ENCODE measurements at regions not wholly inside any gene's neighbourhood (a gene's known extent, or its start where the extent isn't known, plus 50 kb on each side); places are given as distances from the start of the nearest gene placed in this dataset.

DNA sequence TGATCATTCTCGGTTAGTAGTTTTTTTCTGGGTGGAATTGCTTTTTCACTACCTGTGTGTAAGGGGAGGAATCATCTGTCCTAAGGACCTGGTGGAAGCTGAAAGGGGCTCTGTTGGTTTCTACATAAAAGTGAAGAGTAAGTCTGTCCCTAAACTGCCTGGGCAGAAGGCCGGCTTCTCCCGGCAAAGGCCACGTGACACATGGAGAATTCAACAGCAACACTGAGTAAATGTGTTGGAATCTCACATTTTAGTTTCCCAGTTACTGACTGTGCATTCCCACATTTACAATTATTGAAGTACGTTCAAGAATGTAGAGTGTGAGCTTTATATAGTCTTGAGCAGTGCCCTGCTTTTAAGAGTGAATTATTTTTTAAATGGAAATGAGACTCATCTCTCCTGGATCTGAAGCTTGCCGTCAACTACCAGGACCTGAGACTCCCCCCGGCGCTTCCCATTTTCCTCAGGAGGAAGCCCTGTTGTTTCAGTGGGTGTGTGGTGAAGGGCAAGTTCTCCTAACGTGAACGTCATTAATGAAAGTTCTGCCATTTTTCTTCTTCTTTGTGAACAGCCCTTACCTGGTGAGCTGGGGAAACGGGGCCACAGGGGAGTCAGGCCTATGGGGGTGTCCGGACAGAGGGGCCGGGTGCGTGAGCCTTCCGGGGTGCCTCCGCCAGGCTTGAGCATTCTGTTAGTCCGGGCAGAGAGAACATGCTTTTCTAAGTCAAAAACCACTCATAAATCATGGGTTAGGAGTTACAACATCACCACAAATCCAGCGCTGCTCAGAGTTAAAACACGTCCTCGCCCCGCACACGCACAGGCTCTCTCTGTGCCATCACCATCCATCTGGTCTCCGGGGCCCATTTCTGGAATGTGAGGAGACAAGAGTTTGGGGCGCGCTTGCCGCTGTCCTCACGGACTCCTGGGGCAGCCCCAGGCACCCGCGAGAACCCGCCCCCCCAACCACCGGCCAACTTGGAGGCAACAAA, 56.6 kb upstream of the SMOC2 start:
- no peak for DNase-seq

DNA sequence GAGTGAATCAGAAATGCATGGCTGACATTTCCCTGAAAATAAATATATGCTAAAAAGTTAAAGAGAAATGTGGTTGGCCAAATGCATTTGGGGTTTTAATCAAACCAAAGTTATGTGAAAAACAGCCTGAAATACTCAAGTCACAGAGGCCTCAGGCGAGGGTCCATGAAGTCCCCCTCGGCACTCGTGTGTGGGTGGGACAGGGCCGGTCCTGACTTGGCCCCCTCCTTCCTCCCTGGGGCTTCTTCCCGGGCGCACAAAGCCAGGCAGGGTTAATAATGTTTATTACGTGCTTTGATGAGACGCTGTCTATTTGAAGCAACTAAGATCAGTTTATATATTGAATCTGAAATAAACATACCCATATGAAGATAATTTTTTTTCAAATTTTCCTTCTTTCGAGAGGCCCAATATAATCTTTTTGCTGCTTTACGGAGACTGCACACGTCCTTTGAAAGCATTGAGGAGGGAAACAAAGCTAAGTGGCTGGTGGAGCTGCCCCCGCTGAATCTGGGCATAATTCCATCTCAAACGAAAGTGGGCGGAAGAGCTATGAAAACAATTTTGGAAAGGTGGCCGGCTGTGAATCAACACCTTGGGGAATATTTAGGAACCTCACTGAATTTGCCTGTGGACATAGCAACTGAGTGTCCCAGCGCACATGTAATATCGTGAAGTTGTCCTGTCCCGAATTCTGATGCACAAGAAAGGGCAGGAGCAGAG, 55.8 kb upstream of the SMOC2 start:
- DNase-seq: no peak

DNA sequence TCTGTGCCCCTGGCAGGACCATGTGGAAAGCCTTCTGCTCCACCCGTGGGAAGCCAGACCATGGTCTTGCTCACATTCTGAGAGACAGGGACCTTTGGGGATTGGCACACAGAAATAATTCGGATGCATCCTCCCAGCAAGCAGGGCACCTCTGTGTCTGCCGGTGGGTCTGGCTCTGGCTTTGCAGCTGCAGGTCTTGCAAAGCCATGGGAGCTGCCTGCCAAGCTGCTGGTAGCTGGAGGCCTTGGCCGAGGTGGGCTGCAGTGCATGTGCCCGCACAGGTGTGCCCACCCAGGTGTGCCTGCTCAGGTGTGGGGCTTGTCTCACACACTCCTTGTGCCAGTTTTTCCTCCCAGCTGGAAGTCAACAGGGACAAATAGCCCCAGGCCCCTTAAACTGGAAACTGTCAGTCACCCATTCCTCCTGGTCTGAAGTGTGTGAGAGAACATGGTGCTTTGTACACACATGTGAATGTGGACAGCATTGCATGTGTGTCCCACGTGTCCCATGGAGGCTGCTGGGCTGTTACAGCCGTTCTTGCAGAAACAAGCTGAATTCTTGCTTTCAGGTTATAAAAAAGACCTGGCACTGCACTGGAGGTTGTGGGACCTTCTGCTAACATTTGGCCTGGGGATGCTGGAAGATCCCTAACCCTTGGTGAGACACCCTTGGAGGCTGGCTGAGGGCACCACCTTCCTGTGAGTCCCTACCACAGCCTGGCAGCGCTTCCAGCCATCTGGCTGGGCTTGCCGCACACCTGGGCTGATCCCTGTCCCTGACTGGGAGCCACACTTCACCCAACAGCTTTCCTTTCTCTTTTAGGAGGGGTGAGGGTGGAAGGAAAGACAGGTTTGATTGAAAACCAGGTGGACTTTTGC, 54.9 kb upstream of the SMOC2 start:
- DNase-seq: no peak

DNA sequence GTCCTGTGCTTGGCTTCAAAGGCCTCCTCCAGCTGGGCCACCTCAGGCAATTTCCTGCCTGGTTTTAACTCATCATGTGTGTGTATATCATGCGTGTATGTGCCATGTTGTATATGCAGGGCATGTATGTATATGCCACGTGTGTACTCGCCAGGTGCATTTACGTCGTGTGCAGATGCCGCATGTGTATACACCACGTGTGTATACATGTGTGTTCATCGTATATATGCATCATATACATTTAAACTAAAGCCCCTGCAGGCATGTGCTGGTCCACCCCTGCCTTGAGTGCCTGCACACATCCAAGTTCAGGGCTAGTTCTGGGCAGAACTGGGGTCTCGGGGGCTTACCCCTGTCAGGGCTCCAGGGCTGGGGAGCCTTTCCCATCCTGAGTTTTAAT, 54.0 kb upstream of the SMOC2 start:
- DNase-seq: no peak

DNA sequence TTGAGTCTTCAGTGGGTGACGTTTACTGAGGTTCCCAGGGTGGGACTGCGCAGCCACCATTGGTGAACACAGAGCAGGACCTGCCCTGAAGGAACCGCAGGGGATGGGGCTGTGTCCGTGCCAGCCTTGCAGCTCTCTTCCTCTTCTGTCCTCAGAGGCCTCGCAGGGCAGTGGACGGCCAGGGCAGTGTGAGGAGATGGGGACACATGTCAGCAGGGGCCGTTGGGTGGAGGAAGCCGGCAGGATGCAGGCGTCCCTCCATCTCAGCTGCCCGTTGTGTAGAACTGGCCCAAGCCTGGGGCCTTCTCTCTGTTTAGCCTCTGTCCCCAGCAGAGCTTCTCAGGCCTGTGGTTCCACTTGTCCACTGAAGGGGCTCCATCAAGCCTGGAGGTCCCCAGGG, 53.6 kb upstream of the SMOC2 start:
- no peak for DNase-seq

DNA sequence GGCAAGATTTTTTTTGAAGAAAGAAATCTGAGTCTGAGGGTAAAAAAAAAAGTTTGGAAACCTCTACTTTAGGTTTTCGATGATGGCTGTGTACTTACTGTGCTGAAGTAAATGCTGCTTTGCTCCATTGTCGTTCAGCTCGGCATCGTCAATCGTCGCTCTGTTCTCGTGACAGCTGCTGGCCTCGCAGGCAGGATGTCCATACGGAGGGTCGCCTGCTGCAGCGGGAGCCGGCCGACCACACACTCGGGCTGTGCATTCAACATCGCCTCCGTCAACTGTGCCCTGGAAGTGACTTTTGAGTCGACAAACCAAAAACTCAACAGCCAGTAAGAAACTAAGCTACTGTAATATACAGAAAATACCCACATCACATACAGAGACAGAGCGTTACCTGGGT, 53.1 kb upstream of the SMOC2 start:
- no peak for DNase-seq

DNA sequence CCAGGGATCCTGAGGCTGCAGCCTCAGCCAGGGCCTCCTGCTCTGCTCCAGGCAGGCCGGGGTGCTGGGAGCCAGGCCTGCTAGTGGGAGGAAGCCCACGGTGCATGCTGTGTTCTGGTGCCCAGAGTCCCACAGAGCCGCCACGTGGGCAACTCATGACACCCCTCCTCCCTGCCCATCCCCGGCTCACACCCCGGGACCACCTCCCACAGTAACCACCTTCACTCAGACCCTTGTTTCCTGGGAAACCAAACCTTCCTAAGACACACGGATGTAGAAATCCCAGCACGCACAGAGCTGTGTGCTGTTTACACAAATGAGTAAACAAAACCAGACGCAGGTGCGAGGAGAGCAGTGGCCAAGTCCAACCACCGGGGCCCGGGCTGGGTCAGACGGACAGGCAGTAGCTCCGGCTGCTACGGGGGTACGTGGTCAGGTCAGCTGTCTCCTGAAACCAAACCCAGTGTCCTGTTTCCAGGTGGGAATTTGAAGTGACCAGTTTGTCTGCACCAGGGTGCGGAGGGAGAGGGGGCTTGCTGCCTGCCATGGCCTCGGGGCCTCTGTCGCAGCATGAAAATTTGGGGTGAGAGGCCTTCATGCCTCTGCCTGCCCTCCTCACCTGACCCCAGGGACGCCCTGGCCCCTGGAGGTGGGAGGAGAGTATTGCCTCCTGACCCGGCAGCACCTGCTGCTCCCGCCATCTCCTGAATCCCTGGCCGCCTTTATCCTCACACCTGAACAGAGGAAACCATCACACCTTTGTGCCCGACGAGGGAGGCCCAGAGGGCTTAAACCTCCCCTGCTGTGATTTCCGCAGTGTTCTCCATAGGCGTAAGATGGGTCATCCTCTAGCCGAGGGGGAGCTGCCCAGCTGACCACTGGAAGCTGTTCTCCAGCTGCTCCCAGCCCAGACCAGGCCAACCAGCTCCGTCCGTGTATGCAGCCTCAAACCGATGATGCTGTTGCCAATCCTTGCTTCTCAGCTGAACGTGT, 52.0 kb upstream of the SMOC2 start:
- DNase-seq: no peak

DNA sequence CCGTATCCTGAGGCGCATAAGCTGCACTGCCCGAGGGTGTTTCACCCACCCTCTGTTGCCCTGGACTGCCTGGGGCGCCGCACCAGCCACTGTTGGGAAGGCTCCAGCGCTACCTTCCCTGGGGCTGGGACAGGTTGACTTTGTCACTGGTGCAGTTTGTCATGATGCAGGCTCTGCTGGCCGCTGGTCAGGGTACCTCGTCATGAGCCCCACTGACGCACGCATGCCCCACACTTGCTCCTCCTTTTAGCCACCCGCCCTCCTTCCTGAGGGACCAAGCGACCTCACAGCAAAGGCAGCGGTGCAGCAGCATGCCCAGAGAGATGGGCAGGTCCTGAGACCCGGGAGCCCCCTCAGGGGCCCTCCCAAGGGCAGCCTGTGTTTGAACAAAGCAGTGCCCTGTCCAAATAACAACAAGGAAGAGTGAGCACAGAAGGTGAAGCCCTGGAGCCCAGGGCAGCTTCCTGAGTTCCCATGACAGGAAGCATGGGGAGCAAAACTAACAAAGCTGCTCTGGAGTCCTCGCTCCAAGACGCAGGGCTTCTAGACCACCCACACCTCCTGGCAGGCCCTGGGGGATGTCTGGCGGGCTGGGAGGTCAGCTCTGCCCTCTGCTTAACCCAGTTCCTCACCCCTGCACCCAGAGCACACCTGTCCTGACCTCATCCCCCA, 50.1 kb upstream of the SMOC2 start:
- no peak for DNase-seq

Data from activated CD4-positive, alpha-beta T cell treated with anti-CD3 and anti-CD28 coated beads for 1 hour (primary cell).